ENCODE measurements at regions not wholly inside any gene's neighbourhood (a gene's known extent, or its start where the extent isn't known, plus 50 kb on each side); places are given as distances from the start of the nearest gene placed in this dataset.

GRCh38 chr3:59620325-59620724 is 570.5 kb upstream of the CFAP20DC start:
- no peak for TF ChIP-seq CTCF (IDR thresholded peaks at IDR 0.05 in 2 of 3, conservative IDR thresholded peaks at IDR 0.05 in 1 of 3; ENCODE audit: control insufficient read depth in 2 of 3, extremely low read depth in 1 of 3, insufficient read depth in 1 of 3, low read depth in 3 of 3, low read length in 3 of 3)
- TF ChIP-seq NFYB (IDR thresholded peaks at IDR 0.05; ENCODE audit: insufficient read depth, low read depth, low read length), result no peak
- TF ChIP-seq ZZZ3 (IDR thresholded peaks at IDR 0.05; ENCODE audit: control insufficient read depth, insufficient read length, low read depth), result no peak
- no peak for TF ChIP-seq EZH2 (IDR thresholded peaks at IDR 0.05; ENCODE audit: borderline replicate concordance, control insufficient read depth, low read depth, low read length)
- TF ChIP-seq POLR2AphosphoS5 (IDR thresholded peaks at IDR 0.05; ENCODE audit: low read length), result no peak
- TF ChIP-seq SMC3 (IDR thresholded peaks at IDR 0.05; ENCODE audit: borderline replicate concordance, low read length), result no peak
